SK-N-SH (cell line): ENCODE measurements at regions not wholly inside any gene's neighbourhood (a gene's known extent, or its start where the extent isn't known, plus 50 kb on each side); places are given as distances from the start of the nearest gene placed in this dataset.

Source experiments
- CTCF ChIA-PET: fragments of 300-600, 350-600 bp; formaldehyde crosslinking; extraction: SDS; loops from one replicate; lab custom pipeline; 2021; lab: Yijun Ruan, JAX
- POLR2A ChIA-PET: fragments of 350-600 bp; sonication (Branson Sonifier 250); formaldehyde crosslinking; extraction: SDS; loops from one replicate; lab custom pipeline; 2020; ENCODE audit warnings: antibody characterized with exemption, inconsistent platforms; lab: Yijun Ruan, JAX
- DNase-seq: peaks from one replicate; pipeline ENCODE4 v3.0.0; 2012
- H2AFZ ChIP-seq: fragments of 200-600 bp; sonication (generic); 2 replicates; pipeline ENCODE4 v1.8.1; 2016; ENCODE audit warnings: antibody characterized with exemption, mild to moderate bottlenecking, low read depth
- H3F3A ChIP-seq: fragments of 200-600 bp; sonication (generic); replicated peaks from 2 replicates; pipeline ENCODE3; 2016; ENCODE audit warnings: antibody characterized with exemption, mild to moderate bottlenecking; ENCODE audit not compliant: insufficient read depth
- H3K27ac ChIP-seq, 2 experiments: fragments of 200-500 bp in 1 of 2; fragments of 200-600 bp in 1 of 2; sonication (Bioruptor generic) in 1 of 2; sonication (generic), shearing (Covaris generic) in 1 of 2; 2 replicates each; pipeline versions ENCODE4 v1.5.1 to v1.6.1; 2014 to 2016; ENCODE audit warnings: low read depth in 2 of 2, inconsistent platforms in 1 of 2, low read length in 1 of 2, mild to moderate bottlenecking in 1 of 2, mixed read lengths in 1 of 2
- H3K27me3 ChIP-seq: fragments of 200-600 bp; sonication (generic), shearing (Covaris generic); 2 replicates; pipeline ENCODE4 v1.6.1; 2016; ENCODE audit warnings: mixed run types; ENCODE audit not compliant: insufficient read depth
- H3K36me3 ChIP-seq, 2 experiments: fragments of 200-500 bp in 1 of 2; fragments of 200-600 bp in 1 of 2; sonication (Bioruptor generic) in 1 of 2; sonication (generic) in 1 of 2; replicated peaks in 1 of 2; 2 replicates each; pipeline versions ENCODE3 to v1.5.1; 2014 to 2016; ENCODE audit warnings: low read length in 1 of 2, mild to moderate bottlenecking in 1 of 2; ENCODE audit not compliant: insufficient read depth in 2 of 2, control insufficient read depth in 1 of 2
- H3K4me1 ChIP-seq, 2 experiments: fragments of 200-500 bp in 1 of 2; fragments of 200-600 bp in 1 of 2; sonication (Bioruptor generic) in 1 of 2; sonication (generic), shearing (Covaris generic) in 1 of 2; 2 replicates each; pipeline versions ENCODE4 v1.5.1 to v1.6.1; 2014 to 2016; ENCODE audit warnings: low read depth in 1 of 2, low read length in 1 of 2, mixed run types in 1 of 2; ENCODE audit not compliant: insufficient read depth in 2 of 2, control insufficient read depth in 1 of 2
- H3K4me2 ChIP-seq: fragments of 200-600 bp; sonication (generic), shearing (Covaris generic); 2 replicates; pipeline ENCODE4 v1.6.1; 2017; ENCODE audit warnings: mixed run types
- H3K4me3 ChIP-seq, 2 experiments: fragments of 200-500 bp in 1 of 2; fragments of 200-600 bp in 1 of 2; sonication (Bioruptor generic) in 1 of 2; sonication (generic), shearing (Covaris generic) in 1 of 2; 2 replicates each; pipeline versions ENCODE4 v1.5.1 to v1.8.1; 2014 to 2016; ENCODE audit warnings: low read depth in 2 of 2, inconsistent platforms in 1 of 2, low read length in 1 of 2, mild to moderate bottlenecking in 1 of 2, mixed read lengths in 1 of 2, moderate library complexity in 1 of 2
- H3K79me2 ChIP-seq: fragments of 200-600 bp; sonication (generic); 2 replicates; pipeline ENCODE4 v1.8.1; 2017; ENCODE audit warnings: mild to moderate bottlenecking; ENCODE audit not compliant: insufficient read depth
- H3K9ac ChIP-seq: fragments of 200-600 bp; sonication (generic); 2 replicates; pipeline ENCODE4 v1.6.1; 2017; ENCODE audit warnings: mixed run types
- H3K9me2 ChIP-seq: fragments of 200-600 bp; sonication (generic); 2 replicates; pipeline ENCODE4 v1.6.1; 2017; ENCODE audit warnings: mixed run types
- H3K9me3 ChIP-seq: fragments of 200-600 bp; sonication (generic); 2 replicates; pipeline ENCODE4 v1.6.1; 2017; ENCODE audit warnings: mixed run types, mild to moderate bottlenecking, moderate library complexity
- H4K20me1 ChIP-seq: fragments of 200-600 bp; sonication (generic); 2 replicates; pipeline ENCODE4 v1.6.1; 2017; ENCODE audit warnings: mild to moderate bottlenecking, mixed run types; ENCODE audit not compliant: insufficient read depth
- EP300 ChIP-seq, 2 experiments: IDR thresholded peaks; 2 replicates each; pipeline versions ENCODE4 v1.4.0 to v1.6.1; 2012; ENCODE audit warnings: borderline replicate concordance in 1 of 2, low read depth in 1 of 2, low read length in 1 of 2
- EZH2phosphoT487 ChIP-seq: fragments of 200-600 bp; sonication (generic); IDR thresholded peaks from 2 replicates; pipeline ENCODE4 v1.6.1; 2017; ENCODE audit warnings: low read depth, mixed run types, mild to moderate bottlenecking, antibody characterized with exemption, moderate library complexity, borderline replicate concordance
- FOXJ3 ChIP-seq: sonication (generic); formaldehyde crosslinking; IDR thresholded peaks from 2 replicates; pipeline ENCODE4 v1.5.1; 2020; ENCODE audit warnings: mild to moderate bottlenecking, missing genetic modification reagents
- FOXM1 ChIP-seq: IDR thresholded peaks from 2 replicates; pipeline ENCODE4 v1.4.0; 2012; ENCODE audit warnings: low read depth, mild to moderate bottlenecking
- GABPA ChIP-seq: IDR thresholded peaks from 2 replicates; pipeline ENCODE4 v1.4.0; 2012; ENCODE audit warnings: low read depth, mild to moderate bottlenecking
- MEF2A ChIP-seq: IDR thresholded peaks from 2 replicates; pipeline ENCODE4 v1.4.0; 2012; ENCODE audit warnings: low read depth, borderline replicate concordance
- MXI1 ChIP-seq: IDR thresholded peaks from 2 replicates; pipeline ENCODE4 v1.6.1; 2012; ENCODE audit warnings: mild to moderate bottlenecking, low read depth, low read length, improper control_type of control experiment
- NFIC ChIP-seq: IDR thresholded peaks from 2 replicates; pipeline ENCODE4 v1.4.0; 2012; ENCODE audit warnings: borderline replicate concordance
- NRF1 ChIP-seq: IDR thresholded peaks from 2 replicates; pipeline ENCODE4 v1.6.1; 2012; ENCODE audit warnings: low read depth, mild to moderate bottlenecking, low read length
- POLR2AphosphoS5 ChIP-seq: IDR thresholded peaks from 2 replicates; pipeline ENCODE4 v1.6.1; 2012; ENCODE audit warnings: low read depth, low read length
- RAD21 ChIP-seq: IDR thresholded peaks from 2 replicates; pipeline ENCODE4 v1.6.1; 2012; ENCODE audit warnings: mild to moderate bottlenecking, low read length
- RCOR1 ChIP-seq: fragments of 150-350 bp; IDR thresholded peaks from 2 replicates; pipeline ENCODE4 v1.6.1; 2017; ENCODE audit warnings: antibody characterized with exemption, low read length
- RFX5 ChIP-seq: IDR thresholded peaks from 2 replicates; pipeline ENCODE4 v1.6.1; 2012; ENCODE audit warnings: mild to moderate bottlenecking, improper control_type of control experiment, low read length
- SIN3A ChIP-seq: IDR thresholded peaks from 2 replicates; pipeline ENCODE4 v1.6.1; 2012; ENCODE audit warnings: low read depth, mild to moderate bottlenecking, low read length, moderate library complexity, borderline replicate concordance
- SMC3 ChIP-seq: IDR thresholded peaks from 2 replicates; pipeline ENCODE4 v1.6.1; 2012; ENCODE audit warnings: low read depth, low read length, improper control_type of control experiment
- TAF1 ChIP-seq: IDR thresholded peaks from 2 replicates; pipeline ENCODE4 v1.6.1; 2012; ENCODE audit warnings: low read depth, mild to moderate bottlenecking, low read length, moderate library complexity, borderline replicate concordance
- YY1 ChIP-seq: IDR thresholded peaks from 2 replicates; pipeline ENCODE4 v1.4.0; 2012; ENCODE audit warnings: low read depth, mild to moderate bottlenecking
- WGBS: methylation state at CpG from one replicate; pipeline ENCODE4 v1.1.6; 2017; ENCODE audit warnings: low lambda C conversion rate; 5-methylcytosine and 5-hydroxymethylcytosine counted together
- TF ChIP-seq, protein P1 (sequence below): IDR thresholded peaks from 2 replicates; pipeline ENCODE4 v1.4.0; 2012; ENCODE audit warnings: low read depth, borderline replicate concordance

GRCh38 chr5:12952409-12952808 lies 992.1 kb downstream of the DNAH5 start (continued):
- TF ChIP-seq RCOR1 = no peak
- no peak for TF ChIP-seq NFIC
- no peak for TF ChIP-seq EZH2phosphoT487
- no peak for TF ChIP-seq GABPA

GRCh38 chr5:12951846-12952245 lies 992.6 kb downstream of the DNAH5 start:
- WGBS = 25% methylated on average over 3 of the region's 3 CpGs
- H3K4me1 ChIP-seq = no peaks in the 10 kb centered on the region
- H3K79me2 ChIP-seq = no peaks in the 10 kb centered on the region
- CTCF ChIA-PET = no interaction called here
- no peaks in the 10 kb centered on the region for H3F3A ChIP-seq
- no peak for TF ChIP-seq YY1
- no peak for TF ChIP-seq TAF1
- TF ChIP-seq RCOR1 = no peak
- no peak for TF ChIP-seq POLR2AphosphoS5
- TF ChIP-seq SIN3A = no peak
- no peak for TF ChIP-seq RFX5
- no peak for TF ChIP-seq NRF1
- TF ChIP-seq FOXM1 = no peak
- no peak for TF ChIP-seq MXI1
- no peak for TF ChIP-seq MEF2A
- no peak overlapping the region for H3K4me2 ChIP-seq
- no peaks in the 10 kb centered on the region for H3K9me3 ChIP-seq
- no peak overlapping the region for H2AFZ ChIP-seq
- no peaks in the 10 kb centered on the region for H3K27me3 ChIP-seq
- DNase-seq = no peak
- no peak overlapping the region for H3K27ac ChIP-seq
- H4K20me1 ChIP-seq = no peaks in the 10 kb centered on the region
- H3K9me2 ChIP-seq = no peaks in the 10 kb centered on the region
- no peak overlapping the region for H3K9ac ChIP-seq
- H3K36me3 ChIP-seq = no peaks in the 10 kb centered on the region
- POLR2A ChIA-PET = no interaction called here
- H3K4me3 ChIP-seq = no peak overlapping the region

DNA sequence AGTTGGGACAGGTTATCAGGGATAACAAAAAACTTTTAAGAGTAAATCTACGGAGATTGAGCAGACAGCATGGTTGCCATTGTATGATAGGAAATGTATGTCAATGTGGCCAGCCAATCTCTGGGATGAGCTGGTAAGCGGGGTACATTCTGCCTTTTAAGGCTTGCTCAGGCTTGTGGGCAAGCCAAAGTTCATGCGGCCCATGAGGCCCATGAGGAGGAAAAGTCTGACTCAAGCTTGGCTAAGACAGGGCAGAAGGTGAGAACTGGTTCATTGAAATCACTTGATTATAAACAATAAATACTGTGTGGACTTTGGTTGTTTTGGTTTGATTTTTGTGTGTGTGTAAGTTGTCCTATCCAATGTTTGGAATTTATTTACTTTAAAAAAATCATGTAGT lies 997.1 kb downstream of the DNAH5 start:
- TF ChIP-seq NRF1 = no peak
- TF ChIP-seq EZH2phosphoT487 = no peak
- no peak for TF ChIP-seq EP300 (IDR thresholded peaks at IDR 0.05; ENCODE audit: borderline replicate concordance in 1 of 2, low read depth in 1 of 2, low read length in 1 of 2)
- no peak for TF ChIP-seq SMC3
- TF ChIP-seq POLR2AphosphoS5 = no peak
- no peak for TF ChIP-seq RAD21
- TF ChIP-seq GABPA = no peak
- no peak for TF ChIP-seq FOXJ3 (CRISPR knock-in tag)
- TF ChIP-seq, protein P1, sequence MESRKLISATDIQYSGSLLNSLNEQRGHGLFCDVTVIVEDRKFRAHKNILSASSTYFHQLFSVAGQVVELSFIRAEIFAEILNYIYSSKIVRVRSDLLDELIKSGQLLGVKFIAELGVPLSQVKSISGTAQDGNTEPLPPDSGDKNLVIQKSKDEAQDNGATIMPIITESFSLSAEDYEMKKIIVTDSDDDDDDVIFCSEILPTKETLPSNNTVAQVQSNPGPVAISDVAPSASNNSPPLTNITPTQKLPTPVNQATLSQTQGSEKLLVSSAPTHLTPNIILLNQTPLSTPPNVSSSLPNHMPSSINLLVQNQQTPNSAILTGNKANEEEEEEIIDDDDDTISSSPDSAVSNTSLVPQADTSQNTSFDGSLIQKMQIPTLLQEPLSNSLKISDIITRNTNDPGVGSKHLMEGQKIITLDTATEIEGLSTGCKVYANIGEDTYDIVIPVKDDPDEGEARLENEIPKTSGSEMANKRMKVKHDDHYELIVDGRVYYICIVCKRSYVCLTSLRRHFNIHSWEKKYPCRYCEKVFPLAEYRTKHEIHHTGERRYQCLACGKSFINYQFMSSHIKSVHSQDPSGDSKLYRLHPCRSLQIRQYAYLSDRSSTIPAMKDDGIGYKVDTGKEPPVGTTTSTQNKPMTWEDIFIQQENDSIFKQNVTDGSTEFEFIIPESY = no peak
- H3K9me3 ChIP-seq = no peaks in the 10 kb centered on the region
- no peaks in the 10 kb centered on the region for H3K36me3 ChIP-seq
- H3K4me2 ChIP-seq = no peak overlapping the region
- ChIA-PET POLR2A (no interaction called here), CTCF (no interaction called here)
- H2AFZ ChIP-seq = no peak overlapping the region
- no peaks in the 10 kb centered on the region for H3K79me2 ChIP-seq
- 7% methylated on average over 3 of the region's 3 CpGs for WGBS
- no peaks in the 10 kb centered on the region for H3K27me3 ChIP-seq
- no peaks in the 10 kb centered on the region for H4K20me1 ChIP-seq
- DNase-seq = no peak
- H3K4me1 ChIP-seq = no peaks in the 10 kb centered on the region
- H3K4me3 ChIP-seq = no peak overlapping the region
- no peak overlapping the region for H3K27ac ChIP-seq
- no peaks in the 10 kb centered on the region for H3K9me2 ChIP-seq
- H3F3A ChIP-seq = no peaks in the 10 kb centered on the region
- no peak overlapping the region for H3K9ac ChIP-seq
